IPS DF 6.9 (cell line): ENCODE measurements at regions not wholly inside any gene's neighbourhood (a gene's known extent, or its start where the extent isn't known, plus 50 kb on each side); places are given as distances from the start of the nearest gene placed in this dataset.

Source experiments
- DNase-seq: peaks from one replicate; pipeline ENCODE4 v3.0.0-alpha.2; 2013; ENCODE audit warnings: low read depth, low spot score
- H3K27ac ChIP-seq: one replicate; pipeline ENCODE4 v1.5.1; 2013; ENCODE audit warnings: low read length, control low read depth
- H3K27me3 ChIP-seq: 2 replicates; pipeline ENCODE4 v1.6.1; 2013; ENCODE audit warnings: mild to moderate bottlenecking, low read length; ENCODE audit not compliant: control insufficient read depth, insufficient read depth
- H3K36me3 ChIP-seq: 2 replicates; pipeline ENCODE4 v1.6.1; 2013; ENCODE audit warnings: low read length; ENCODE audit not compliant: control insufficient read depth, insufficient read depth
- H3K4me1 ChIP-seq: 2 replicates; pipeline ENCODE4 v1.6.1; 2013; ENCODE audit warnings: low read length; ENCODE audit not compliant: control insufficient read depth, insufficient read depth
- H3K4me3 ChIP-seq: 2 replicates; pipeline ENCODE4 v1.5.1; 2013; ENCODE audit warnings: mild to moderate bottlenecking, low read length
- H3K9me3 ChIP-seq: 2 replicates; pipeline ENCODE4 v1.6.1; 2013; ENCODE audit warnings: low read length, inconsistent platforms; ENCODE audit not compliant: control insufficient read depth, insufficient read depth
- WGBS: extraction: QIAGEN DNeasy Blood & Tissue Kit; methylation state at CpG from one replicate; pipeline ENCODE4 v1.1.7; 2013; ENCODE audit warnings: mixed read lengths, missing lambda C conversion rate; ENCODE audit not compliant: insufficient read length, insufficient coverage; 5-methylcytosine and 5-hydroxymethylcytosine counted together

GRCh38 chr20:7454047-7454446 is 486.2 kb downstream of the HAO1 start:
- H3K4me1 ChIP-seq, result no peaks in the 10 kb centered on the region
- no peak overlapping the region for H3K27ac ChIP-seq
- H3K9me3 ChIP-seq, result no peaks in the 10 kb centered on the region
- WGBS, result no CpG with 5 or more reads among the region's 2 CpGs
- H3K36me3 ChIP-seq, result no peaks in the 10 kb centered on the region
- DNase-seq, result no peak
- H3K27me3 ChIP-seq, result no peaks in the 10 kb centered on the region
- H3K4me3 ChIP-seq, result no peak overlapping the region

GRCh38 chr20:7458459-7458858 is 481.8 kb downstream of the HAO1 start:
- Histone ChIP-seq H3K36me3 (no peaks in the 10 kb centered on the region), H3K9me3 (no peaks in the 10 kb centered on the region), H3K27me3 (no peaks in the 10 kb centered on the region), H3K4me3 (no peak overlapping the region), H3K27ac (no peak overlapping the region), H3K4me1 (no peaks in the 10 kb centered on the region)
- no peak for DNase-seq
- WGBS, result no CpG with 5 or more reads among the region's 3 CpGs

- no peaks in the 10 kb centered on the region for H3K4me1 ChIP-seq
- no peaks in the 10 kb centered on the region for H3K9me3 ChIP-seq
- no CpG with 5 or more reads among the region's 1 CpG for WGBS
- H3K27ac ChIP-seq, result no peak overlapping the region
- DNase-seq, result no peak
- H3K27me3 ChIP-seq, result no peaks in the 10 kb centered on the region
- H3K36me3 ChIP-seq, result no peaks in the 10 kb centered on the region
- H3K4me3 ChIP-seq, result no peak overlapping the region
These were observed 481.2 kb downstream of the HAO1 start for GRCh38 chr20:7459083-7459482.

- H3K36me3 ChIP-seq, result no peaks in the 10 kb centered on the region
- no peak for DNase-seq
- H3K9me3 ChIP-seq, result no peaks in the 10 kb centered on the region
- H3K4me1 ChIP-seq, result no peaks in the 10 kb centered on the region
- H3K4me3 ChIP-seq, result no peak overlapping the region
- no peaks in the 10 kb centered on the region for H3K27me3 ChIP-seq
- WGBS, result no CpG with 5 or more reads among the region's 1 CpG
- no peak overlapping the region for H3K27ac ChIP-seq
These were observed 477.0 kb downstream of the HAO1 start for GRCh38 chr20:7463290-7463689.

- Histone ChIP-seq H3K27me3 (no peaks in the 10 kb centered on the region), H3K27ac (no peak overlapping the region), H3K4me3 (no peak overlapping the region), H3K4me1 (no peaks in the 10 kb centered on the region), H3K36me3 (no peaks in the 10 kb centered on the region), H3K9me3 (no peaks in the 10 kb centered on the region)
- DNase-seq, result no peak
- WGBS, result no CpG with 5 or more reads among the region's 2 CpGs
These were observed 469.3 kb downstream of the HAO1 start for GRCh38 chr20:7470912-7471311.

GRCh38 chr20:7490288-7490687 is 450.0 kb downstream of the HAO1 start:
- DNase-seq, result no peak
- Histone ChIP-seq H3K4me1 (no peaks in the 10 kb centered on the region), H3K9me3 (no peaks in the 10 kb centered on the region), H3K27ac (no peak overlapping the region), H3K36me3 (no peaks in the 10 kb centered on the region), H3K27me3 (no peaks in the 10 kb centered on the region), H3K4me3 (no peak overlapping the region)

GRCh38 chr20:7492257-7492656 is 448.0 kb downstream of the HAO1 start:
- DNase-seq, result no peak
- H3K27me3 ChIP-seq, result no peaks in the 10 kb centered on the region
- no peaks in the 10 kb centered on the region for H3K36me3 ChIP-seq
- no peak overlapping the region for H3K4me3 ChIP-seq
- no peaks in the 10 kb centered on the region for H3K4me1 ChIP-seq
- no peak overlapping the region for H3K27ac ChIP-seq
- no peaks in the 10 kb centered on the region for H3K9me3 ChIP-seq
- WGBS, result no CpG with 5 or more reads among the region's 3 CpGs

GRCh38 chr20:7493311-7493710 is 446.9 kb downstream of the HAO1 start:
- Histone ChIP-seq H3K36me3 (no peaks in the 10 kb centered on the region), H3K27ac (no peak overlapping the region), H3K4me1 (no peaks in the 10 kb centered on the region), H3K4me3 (no peak overlapping the region), H3K27me3 (no peaks in the 10 kb centered on the region), H3K9me3 (no peaks in the 10 kb centered on the region)
- no peak for DNase-seq
- WGBS, result no CpG with 5 or more reads among the region's 2 CpGs

- Histone ChIP-seq H3K27ac (no peak overlapping the region), H3K36me3 (no peaks in the 10 kb centered on the region), H3K9me3 (no peaks in the 10 kb centered on the region), H3K4me3 (no peak overlapping the region), H3K4me1 (no peaks in the 10 kb centered on the region), H3K27me3 (no peaks in the 10 kb centered on the region)
- no CpG with 5 or more reads among the region's 4 CpGs for WGBS
- no peak for DNase-seq
These were observed 443.8 kb downstream of the HAO1 start for GRCh38 chr20:7496394-7496991.

- no peaks in the 10 kb centered on the region for H3K36me3 ChIP-seq
- H3K4me1 ChIP-seq, result no peaks in the 10 kb centered on the region
- no peak for DNase-seq
- no CpG with 5 or more reads among the region's 1 CpG for WGBS
- H3K9me3 ChIP-seq, result no peaks in the 10 kb centered on the region
- no peak overlapping the region for H3K4me3 ChIP-seq
- no peak overlapping the region for H3K27ac ChIP-seq
- no peaks in the 10 kb centered on the region for H3K27me3 ChIP-seq
These were observed 442.3 kb downstream of the HAO1 start for GRCh38 chr20:7497985-7498384.

GRCh38 chr20:7499201-7499600 is 441.1 kb downstream of the HAO1 start:
- H3K4me3 ChIP-seq, result no peak overlapping the region
- DNase-seq, result no peak
- no peak overlapping the region for H3K27ac ChIP-seq
- no peaks in the 10 kb centered on the region for H3K9me3 ChIP-seq
- no peaks in the 10 kb centered on the region for H3K36me3 ChIP-seq
- 0 out of 2 replicates have a peak, but pooled peaks cover 2% of the 10 kb centered on the region for H3K4me1 ChIP-seq
- no peaks in the 10 kb centered on the region for H3K27me3 ChIP-seq
